Embryonic facial prominence (tissue), 1 donor: ENCODE measurements at regions not wholly inside any gene's neighbourhood (a gene's known extent, or its start where the extent isn't known, plus 50 kb on each side); places are given as distances from the start of the nearest gene placed in this dataset.
"Not testable (repeated sequence)": the region's sequence is repeated elsewhere in the genome, so short reads cannot be mapped to it uniquely, and the experiment has no call there.

Source experiments
- DNase-seq: peaks from one replicate; pipeline ENCODE4 v3.0.0-alpha.2; 2016; ENCODE audit errors: extremely low spot score

GRCh38 chr10:105727586-105727985 lies 1086.5 kb downstream of the SORCS3 start:
- DNase-seq: not testable (repeated sequence)

GRCh38 chr10:105727131-105727530 lies 1086.0 kb downstream of the SORCS3 start:
- no peak for DNase-seq

GRCh38 chr10:105726149-105726548 lies 1085.1 kb downstream of the SORCS3 start:
- DNase-seq: no peak

- DNase-seq: no peak
Observed at GRCh38 chr10:105725007-105725406, 1083.9 kb downstream of the SORCS3 start.

GRCh38 chr10:105718207-105718995 lies 1077.3 kb downstream of the SORCS3 start:
- no peak for DNase-seq

- no peak for DNase-seq
Observed at GRCh38 chr10:105714728-105715127, 1073.6 kb downstream of the SORCS3 start.

- no peak for DNase-seq
Observed at GRCh38 chr10:105707603-105708002, 1066.5 kb downstream of the SORCS3 start.

- DNase-seq: no peak
Observed at GRCh38 chr10:105706281-105707026, 1065.4 kb downstream of the SORCS3 start.

- DNase-seq: no peak
Observed at GRCh38 chr10:105702211-105702610, 1061.1 kb downstream of the SORCS3 start.

GRCh38 chr10:105700218-105700617 lies 1059.1 kb downstream of the SORCS3 start:
- DNase-seq: no peak

GRCh38 chr10:105699504-105699903 lies 1058.4 kb downstream of the SORCS3 start:
- no peak for DNase-seq

GRCh38 chr10:105698592-105698991 lies 1057.5 kb downstream of the SORCS3 start:
- no peak for DNase-seq

- no peak for DNase-seq
Observed at GRCh38 chr10:105697290-105697780, 1056.2 kb downstream of the SORCS3 start.

GRCh38 chr10:105691811-105692210 lies 1050.7 kb downstream of the SORCS3 start:
- DNase-seq: no peak

GRCh38 chr10:105682911-105683310 lies 1041.8 kb downstream of the SORCS3 start:
- no peak for DNase-seq

- no peak for DNase-seq
Observed at GRCh38 chr10:105681051-105681450, 1040.0 kb downstream of the SORCS3 start.

GRCh38 chr10:105679781-105680180 lies 1038.7 kb downstream of the SORCS3 start:
- no peak for DNase-seq

GRCh38 chr10:105675333-105675732 lies 1034.2 kb downstream of the SORCS3 start:
- no peak for DNase-seq

- no peak for DNase-seq
Observed at GRCh38 chr10:105674448-105674847, 1033.4 kb downstream of the SORCS3 start.

- no peak for DNase-seq
Observed at GRCh38 chr10:105658696-105659095, 1017.6 kb downstream of the SORCS3 start.

GRCh38 chr10:105656856-105657255 lies 1015.8 kb downstream of the SORCS3 start:
- no peak for DNase-seq

GRCh38 chr10:105650306-105650705 lies 1009.2 kb downstream of the SORCS3 start:
- no peak for DNase-seq

GRCh38 chr10:105647354-105647753 lies 1006.3 kb downstream of the SORCS3 start:
- DNase-seq: no peak
